ENCODE measurements at regions not wholly inside any gene's neighbourhood (a gene's known extent, or its start where the extent isn't known, plus 50 kb on each side); places are given as distances from the start of the nearest gene placed in this dataset.

DNA sequence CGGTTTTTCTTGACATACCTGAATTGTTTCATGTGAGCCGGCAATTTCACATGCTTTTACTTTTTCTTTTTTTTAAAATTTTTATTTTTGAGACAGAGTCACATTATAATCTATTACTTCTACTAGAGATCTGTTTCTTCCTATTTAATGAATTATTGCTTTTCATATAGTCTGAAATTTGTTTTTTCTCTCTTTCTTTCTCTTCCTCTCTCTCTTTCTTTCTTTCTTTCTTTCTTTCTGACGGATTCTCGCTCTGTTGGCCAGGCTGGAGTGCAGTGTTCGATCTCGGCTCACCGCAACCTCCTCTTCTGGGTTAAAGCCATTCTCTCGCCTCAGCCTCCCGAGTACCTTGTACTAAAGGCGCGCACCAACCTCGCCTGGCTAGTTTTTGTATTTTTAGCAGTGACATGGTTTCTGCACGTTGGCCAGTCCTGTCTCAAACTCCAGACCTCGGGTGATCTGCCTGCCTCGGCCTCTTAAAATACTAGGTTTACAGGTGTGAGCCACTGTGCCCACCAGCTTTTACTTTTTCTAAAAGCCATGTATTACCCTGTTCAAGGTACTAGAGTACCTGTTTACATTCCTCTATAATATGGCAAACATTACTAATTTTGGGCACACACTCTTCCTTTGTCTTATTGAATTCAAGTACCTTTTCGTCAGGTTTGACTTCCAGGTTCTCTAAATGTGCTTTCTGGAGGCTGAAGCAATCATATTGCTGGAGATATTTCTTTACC is 86.5 kb upstream of the RHOU start:
- no peak for TF ChIP-seq CTCF (IDR thresholded peaks at IDR 0.05)
- no peak for TF ChIP-seq POLR2A (IDR thresholded peaks at IDR 0.05)

Measured in lower leg skin (tissue), 3 donors.